ES-I3 (cell line): ENCODE measurements at regions not wholly inside any gene's neighbourhood (a gene's known extent, or its start where the extent isn't known, plus 50 kb on each side); places are given as distances from the start of the nearest gene placed in this dataset.

Experiments used
- H3K36me3 ChIP-seq: 2 replicates; pipeline ENCODE4 v1.6.1; 2013; ENCODE audit warnings: mild to moderate bottlenecking, low read length, control low read depth, moderate library complexity; ENCODE audit not compliant: insufficient read depth
- H3K4me1 ChIP-seq: 2 replicates; pipeline ENCODE4 v1.6.1; 2013; ENCODE audit warnings: mild to moderate bottlenecking, control low read depth, low read length; ENCODE audit not compliant: insufficient read depth
- H3K9ac ChIP-seq: 2 replicates; pipeline ENCODE4 v1.6.1; 2013; ENCODE audit warnings: low read depth, mild to moderate bottlenecking, low read length, moderate library complexity
- H3K9me3 ChIP-seq: 2 replicates; pipeline ENCODE4 v1.6.1; 2013; ENCODE audit warnings: mild to moderate bottlenecking, low read length, moderate library complexity; ENCODE audit not compliant: control insufficient read depth, insufficient read depth

DNA sequence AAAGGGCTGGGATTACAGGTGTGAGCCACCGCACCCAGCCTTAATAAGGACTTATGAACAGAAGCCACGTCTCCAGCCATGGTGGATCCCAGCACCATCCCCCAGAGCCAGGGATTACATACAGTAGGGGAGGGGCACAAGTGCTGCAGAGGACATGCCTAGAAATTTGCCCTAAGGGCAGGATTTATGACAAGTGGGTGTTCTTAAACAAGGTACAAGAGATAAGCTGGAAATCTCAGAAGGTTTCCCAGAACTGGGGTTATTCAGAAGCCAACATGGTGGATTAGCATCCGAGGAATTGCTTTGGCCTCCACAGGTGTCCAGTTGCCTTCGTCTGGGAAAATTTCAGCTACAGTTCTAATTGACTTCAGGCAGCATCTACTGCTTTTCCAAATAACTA is 114.4 kb upstream of the EGLN3 start:
- Histone ChIP-seq H3K9ac (no peak overlapping the region), H3K4me1 (peaks cover 7% of the 10 kb centered on the region; the same call in 1 of the 2 replicates), H3K9me3 (no peaks in the 10 kb centered on the region), H3K36me3 (no peaks in the 10 kb centered on the region)

GRCh38 chr14:34064349-34064748 is 113.5 kb upstream of the EGLN3 start:
- Histone ChIP-seq H3K4me1 (peaks cover 8% of the 10 kb centered on the region), H3K36me3 (no peaks in the 10 kb centered on the region), H3K9ac (no peak overlapping the region), H3K9me3 (no peaks in the 10 kb centered on the region)

DNA sequence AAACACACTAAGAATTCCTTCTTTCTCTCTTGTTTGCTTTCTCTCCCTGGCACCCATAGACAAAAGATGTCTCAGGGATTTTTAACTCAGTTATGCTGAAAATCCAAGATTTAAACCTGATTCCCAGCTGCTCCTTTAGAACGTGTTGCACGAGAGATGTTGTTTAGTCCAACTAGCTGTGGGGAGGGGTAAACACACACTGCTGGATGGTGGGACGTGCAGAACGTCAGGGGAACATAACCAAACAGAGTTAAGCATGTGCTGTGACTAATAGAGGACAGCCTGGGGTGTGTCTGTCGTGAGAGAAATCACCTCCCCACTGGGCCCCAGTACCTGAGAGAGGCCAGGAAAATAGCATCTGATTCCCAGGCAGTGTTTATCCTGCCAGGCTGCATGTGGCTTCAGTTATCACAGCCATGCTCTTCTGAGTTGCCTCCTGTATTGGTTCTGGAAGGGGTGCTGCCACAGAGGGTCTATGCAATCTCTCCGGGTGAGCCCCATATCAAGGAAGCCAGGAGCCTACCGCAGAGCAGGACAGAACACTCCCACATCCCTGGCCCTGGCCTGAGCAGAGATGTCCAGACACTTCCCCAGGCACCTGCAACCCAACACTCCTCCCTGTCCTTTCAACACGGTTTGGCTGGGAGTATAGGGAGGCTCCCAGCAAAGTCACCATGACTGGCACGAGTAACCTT is 112.7 kb upstream of the EGLN3 start:
- Histone ChIP-seq H3K9me3 (no peaks in the 10 kb centered on the region), H3K9ac (no peak overlapping the region), H3K4me1 (peaks cover 11% of the 10 kb centered on the region), H3K36me3 (no peaks in the 10 kb centered on the region)

DNA sequence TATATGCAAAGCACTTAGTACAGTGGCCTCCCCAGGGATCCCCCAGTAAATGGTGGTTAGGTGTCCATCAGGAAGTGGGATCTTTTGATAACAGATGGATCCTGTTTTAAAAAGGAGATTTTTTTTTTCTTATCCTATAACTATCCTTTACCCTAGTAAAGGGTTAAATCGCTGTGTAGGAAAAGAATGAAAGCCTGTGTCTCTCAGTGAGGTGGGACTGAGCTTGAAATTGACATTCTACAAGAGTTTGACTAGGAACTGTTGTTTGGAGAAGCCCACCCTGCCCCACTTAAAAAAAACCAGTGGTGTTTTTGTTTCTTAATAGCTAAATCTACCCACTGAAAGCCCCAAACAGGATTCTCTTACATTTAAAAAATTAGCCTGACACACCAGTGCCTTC is 112.2 kb upstream of the EGLN3 start:
- peaks cover 11% of the 10 kb centered on the region for H3K4me1 ChIP-seq
- no peaks in the 10 kb centered on the region for H3K9me3 ChIP-seq
- no peaks in the 10 kb centered on the region for H3K36me3 ChIP-seq
- H3K9ac ChIP-seq: no peak overlapping the region

DNA sequence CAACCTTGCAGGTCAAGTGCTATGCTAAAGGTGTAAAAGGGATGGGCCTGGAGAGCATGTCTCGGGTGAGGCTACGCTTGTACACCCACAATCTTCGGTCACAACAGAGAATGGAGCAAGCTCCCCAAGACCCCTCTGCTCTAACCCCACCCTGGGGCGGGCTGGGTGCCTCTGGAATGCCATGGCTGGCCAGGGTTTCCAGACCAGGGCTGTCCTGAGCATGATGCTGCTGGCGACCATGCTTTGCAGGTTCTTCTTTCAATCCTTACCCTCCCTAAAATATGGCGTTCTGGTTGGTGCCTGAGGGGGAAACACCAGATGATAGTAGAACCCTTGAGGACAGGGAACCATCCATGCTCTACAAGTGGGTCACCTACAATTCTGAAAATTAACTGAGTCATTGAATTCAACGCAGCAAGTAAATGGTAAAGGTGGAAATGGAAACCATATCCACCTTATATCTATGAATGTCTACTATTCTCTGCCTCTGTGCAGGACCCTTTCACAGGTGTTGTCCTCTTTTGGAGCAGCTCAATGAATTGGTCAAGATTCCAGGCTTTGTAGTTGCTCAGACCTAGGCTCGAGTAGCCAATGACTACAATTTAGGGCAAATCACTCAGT is 111.6 kb upstream of the EGLN3 start:
- Histone ChIP-seq H3K9ac (no peak overlapping the region), H3K9me3 (no peaks in the 10 kb centered on the region), H3K36me3 (no peaks in the 10 kb centered on the region), H3K4me1 (peaks cover 11% of the 10 kb centered on the region)

DNA sequence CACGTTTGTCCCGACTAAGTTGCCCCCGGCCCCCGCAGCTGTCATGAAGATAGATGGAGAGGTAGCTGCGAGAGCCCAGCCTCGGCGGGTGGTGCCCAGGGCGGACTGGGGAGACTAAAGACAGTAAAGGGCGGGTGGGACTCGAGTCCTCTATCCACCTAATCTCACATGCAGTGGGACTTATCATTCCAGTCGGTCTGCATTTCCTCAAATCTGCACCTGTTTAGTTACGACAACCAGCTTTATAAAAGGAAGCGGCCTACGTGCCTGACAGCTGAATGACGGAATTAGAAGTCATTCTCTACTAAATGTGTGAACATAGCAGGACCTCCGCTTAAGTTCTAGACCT is 109.8 kb upstream of the EGLN3 start:
- Histone ChIP-seq H3K9ac (peak overlapping the region; percentile 93), H3K4me1 (peaks cover 11% of the 10 kb centered on the region), H3K9me3 (no peaks in the 10 kb centered on the region)

DNA sequence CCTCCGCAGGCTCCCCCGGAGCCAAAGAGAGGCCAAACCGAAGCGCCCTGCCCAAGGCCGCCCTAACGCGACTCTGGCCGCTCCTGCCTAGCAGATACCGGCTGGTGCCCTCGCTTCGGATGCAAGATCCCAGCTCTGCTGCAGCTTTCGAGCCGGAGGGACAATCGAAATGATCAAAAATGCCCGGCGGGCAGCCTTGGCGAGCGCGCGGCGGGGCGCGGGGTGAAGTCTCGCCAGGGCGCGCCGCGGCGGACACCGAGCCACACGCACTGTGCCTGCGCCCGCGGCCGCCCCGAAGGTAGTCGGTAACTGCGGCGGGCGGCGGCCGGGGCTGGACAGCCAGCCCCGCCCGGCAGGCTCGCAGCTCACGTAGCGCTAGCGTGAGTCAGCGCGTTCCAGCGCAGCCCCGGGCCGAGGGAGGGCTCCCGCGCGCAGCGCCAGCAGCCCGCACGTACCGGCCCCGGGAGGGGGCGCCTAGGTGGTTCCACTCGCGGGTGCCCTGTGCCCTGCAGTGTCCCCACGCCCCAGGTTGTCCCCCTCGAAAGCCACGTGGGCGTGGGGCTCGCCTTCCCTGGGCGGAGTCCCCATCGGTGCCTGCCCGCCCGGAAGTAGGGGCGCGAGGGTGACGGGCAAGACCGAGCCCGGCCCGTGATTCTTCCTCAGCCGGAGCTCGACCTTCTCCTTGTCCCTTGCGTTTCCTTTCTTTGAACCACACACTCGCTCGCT is 109.2 kb upstream of the EGLN3 start:
- Histone ChIP-seq H3K36me3 (no peaks in the 10 kb centered on the region), H3K9me3 (no peaks in the 10 kb centered on the region), H3K4me1 (peaks cover 11% of the 10 kb centered on the region), H3K9ac (peak overlapping the region; percentile 93)

More for the DNA sequence above, 109.8 kb upstream of the EGLN3 start:
- no peaks in the 10 kb centered on the region for H3K36me3 ChIP-seq

DNA sequence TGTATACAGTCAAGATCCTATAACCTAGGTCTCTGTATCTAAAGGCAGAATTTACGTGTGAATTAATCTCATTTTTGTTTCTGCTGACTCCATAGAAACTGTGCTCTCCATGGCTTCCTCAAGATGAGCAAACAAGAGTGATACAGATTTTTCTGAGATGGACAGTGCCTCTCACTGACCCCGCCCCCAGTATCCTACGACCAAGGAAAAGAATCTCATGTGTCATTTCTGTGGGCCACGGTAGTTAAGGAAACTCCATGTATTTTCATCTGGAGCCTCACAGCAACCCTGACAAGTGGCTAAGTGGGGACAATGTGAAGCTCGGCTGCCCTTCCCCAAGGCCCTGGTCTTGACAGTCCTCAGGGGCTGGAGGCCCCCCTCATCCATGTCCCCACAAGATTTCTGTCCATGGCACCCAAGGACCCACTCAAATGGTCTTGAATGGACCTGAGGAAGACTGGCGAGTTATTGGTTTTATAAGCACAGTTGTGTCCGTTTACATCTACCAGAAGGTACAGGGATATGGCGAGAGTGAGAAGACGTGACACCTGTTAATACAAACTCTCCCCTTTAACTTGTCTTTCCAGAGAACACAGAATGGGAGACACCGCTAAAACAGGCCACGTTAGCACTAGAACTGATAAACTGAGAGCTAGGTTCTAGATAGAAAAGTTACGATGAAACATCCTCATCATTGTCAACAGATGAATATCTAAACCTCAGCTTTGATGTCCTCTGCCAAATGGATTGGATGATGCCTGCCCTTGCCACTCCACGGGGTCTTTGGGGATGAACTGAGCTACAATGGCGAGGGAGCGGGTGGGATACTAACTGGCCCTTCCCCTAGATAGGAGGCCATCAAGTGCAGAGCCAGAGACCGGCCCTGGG is 108.4 kb upstream of the EGLN3 start:
- no peaks in the 10 kb centered on the region for H3K9me3 ChIP-seq
- peak overlapping the region; percentile 93 for H3K9ac ChIP-seq

DNA sequence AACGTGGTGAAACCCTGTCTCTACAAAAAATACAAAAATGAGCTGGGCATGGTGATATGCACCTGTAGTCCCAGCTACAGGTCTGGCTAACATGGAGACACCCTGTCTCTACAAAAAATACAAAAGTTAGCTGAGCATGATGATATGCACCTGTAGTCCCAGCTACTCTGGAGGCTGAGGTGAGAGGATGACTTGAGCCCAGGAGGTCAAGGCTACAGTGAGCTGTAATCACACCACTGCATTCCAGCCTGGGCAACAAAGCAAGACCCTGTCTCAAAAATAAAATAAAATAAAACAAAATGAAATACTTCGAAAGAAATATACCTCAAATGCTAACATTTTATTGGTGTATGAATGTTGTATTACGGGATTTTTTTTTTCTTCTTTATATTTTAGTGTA is 107.6 kb upstream of the EGLN3 start:
- Histone ChIP-seq H3K9ac (no peak overlapping the region), H3K9me3 (no peaks in the 10 kb centered on the region), H3K36me3 (no peaks in the 10 kb centered on the region), H3K4me1 (peaks cover 11% of the 10 kb centered on the region)

More for the DNA sequence above, 108.4 kb upstream of the EGLN3 start:
- H3K4me1 ChIP-seq: peaks cover 11% of the 10 kb centered on the region
- H3K36me3 ChIP-seq: no peaks in the 10 kb centered on the region

DNA sequence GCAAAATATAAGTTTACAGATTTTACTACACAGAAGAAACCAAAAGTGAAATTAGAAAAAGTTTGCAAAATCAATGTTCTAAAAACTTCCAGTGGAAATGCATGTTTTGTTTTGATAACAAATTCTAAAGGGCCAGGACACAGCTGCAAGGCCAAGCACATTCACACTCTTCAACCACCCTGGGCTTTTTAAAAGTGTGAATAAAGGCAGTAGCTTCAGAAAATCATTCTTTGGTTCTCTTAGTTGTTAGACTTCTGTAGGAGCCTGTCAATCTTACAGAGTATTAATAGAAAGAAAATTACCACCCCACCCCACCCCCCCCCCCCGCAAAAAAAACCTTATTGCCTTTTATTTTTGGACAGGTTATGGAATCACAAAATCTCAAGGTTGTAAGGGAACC is 105.2 kb upstream of the EGLN3 start:
- Histone ChIP-seq H3K36me3 (no peaks in the 10 kb centered on the region), H3K9me3 (no peaks in the 10 kb centered on the region), H3K9ac (no peak overlapping the region), H3K4me1 (peaks cover 9% of the 10 kb centered on the region)

- peaks cover 4% of the 10 kb centered on the region; the same call in 1 of the 2 replicates for H3K4me1 ChIP-seq
- no peaks in the 10 kb centered on the region for H3K9me3 ChIP-seq
- no peaks in the 10 kb centered on the region for H3K36me3 ChIP-seq
- H3K9ac ChIP-seq: no peak overlapping the region
Measured at GRCh38 chr14:34055157-34055950, 104.5 kb upstream of the EGLN3 start.

DNA sequence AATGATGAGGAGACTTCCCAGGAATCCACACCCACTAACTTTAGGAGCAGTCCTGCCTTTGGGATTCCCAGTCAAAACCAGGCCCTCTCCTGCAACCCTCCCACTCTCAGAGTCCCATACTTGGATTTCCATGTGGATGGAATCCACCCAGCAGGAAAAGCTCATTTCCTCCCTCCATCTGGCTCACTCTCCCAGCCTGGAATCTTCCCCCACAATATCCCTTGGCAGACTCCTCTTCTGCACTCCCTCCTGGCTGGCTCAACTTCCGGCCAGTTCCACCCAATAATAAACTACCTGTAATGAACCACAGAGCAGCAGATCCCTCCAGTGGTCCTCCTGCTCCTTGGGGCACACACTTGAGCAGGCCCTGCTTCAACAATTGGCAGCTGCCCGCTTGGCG is 102.8 kb upstream of the EGLN3 start:
- no peaks in the 10 kb centered on the region for H3K36me3 ChIP-seq
- no peak overlapping the region for H3K9ac ChIP-seq
- H3K9me3 ChIP-seq: no peaks in the 10 kb centered on the region
- no peaks in the 10 kb centered on the region for H3K4me1 ChIP-seq

- Histone ChIP-seq H3K36me3 (no peaks in the 10 kb centered on the region), H3K4me1 (no peaks in the 10 kb centered on the region), H3K9me3 (no peaks in the 10 kb centered on the region), H3K9ac (no peak overlapping the region)
Measured at GRCh38 chr14:34052658-34053014, 101.8 kb upstream of the EGLN3 start.
